Activated CD4-positive, alpha-beta memory T cell treated with anti-CD3 and anti-CD28 coated beads for 36 hours (primary cell): ENCODE measurements at regions not wholly inside any gene's neighbourhood (a gene's known extent, or its start where the extent isn't known, plus 50 kb on each side); places are given as distances from the start of the nearest gene placed in this dataset.

Experiments used
- CTCF ChIA-PET: fragments of 350-600 bp; sonication (Branson Sonifier 250); formaldehyde crosslinking; loops from one replicate; lab custom pipeline; 2021; ENCODE audit warnings: antibody characterized with exemption, inconsistent platforms; lab: Charles Lee
- POLR2A ChIA-PET: fragments of 350-600 bp; sonication (Branson Sonifier 250); formaldehyde crosslinking; loops from one replicate; lab custom pipeline; 2021; ENCODE audit warnings: antibody characterized with exemption; lab: Charles Lee
- DNase-seq: peaks from one replicate; pipeline ENCODE4 v3.0.0-alpha.2; 2020
- H3K27ac Mint-ChIP-seq: one replicate; pipeline ENCODE4 v1.8.0; 2021; ENCODE audit warnings: mixed read lengths
- H3K27me3 Mint-ChIP-seq: one replicate; pipeline ENCODE4 v1.8.0; 2021; ENCODE audit warnings: mixed read lengths
- H3K36me3 Mint-ChIP-seq: one replicate; pipeline ENCODE4 v1.8.0; 2021; ENCODE audit warnings: mixed read lengths
- H3K4me1 Mint-ChIP-seq: one replicate; pipeline ENCODE4 v1.8.0; 2021; ENCODE audit warnings: low read depth, mixed read lengths
- H3K4me3 Mint-ChIP-seq: one replicate; pipeline ENCODE4 v1.8.0; 2021; ENCODE audit warnings: mild to moderate bottlenecking, mixed read lengths
- H3K9me3 Mint-ChIP-seq: one replicate; pipeline ENCODE4 v1.8.0; 2021; ENCODE audit warnings: mixed read lengths
- intact Hi-C: fragments of 100-400 bp; cut with micrococcal nuclease; formaldehyde crosslinking; loops from one replicate; pipeline ENCODE4 v1.15.1; 2023

- H3K36me3 Mint-ChIP-seq = peaks cover 20% of the 10 kb centered on the region
- intact Hi-C loops = no loop called here
- H3K9me3 Mint-ChIP-seq = peaks cover 7% of the 10 kb centered on the region
- DNase-seq = no peak
- ChIA-PET POLR2A (interaction anchor here (1.0 kb wide), 1 partner anchor 17 kb away, joined by 3 read pairs; no protein-coding TSS in a partner anchor), CTCF (interaction anchor here (0.6 kb wide), 1 partner anchor 1248 kb away, joined by 3 read pairs; no protein-coding TSS in a partner anchor)
- peaks cover 50% of the 10 kb centered on the region for H3K4me1 Mint-ChIP-seq
- H3K27me3 Mint-ChIP-seq = peaks cover 1% of the 10 kb centered on the region
- H3K27ac Mint-ChIP-seq = peak overlapping the region; percentile 76
- H3K4me3 Mint-ChIP-seq = no peak overlapping the region
These were observed 527.4 kb downstream of the RNF144A start for GRCh38 chr2:7444626-7445025.

DNA sequence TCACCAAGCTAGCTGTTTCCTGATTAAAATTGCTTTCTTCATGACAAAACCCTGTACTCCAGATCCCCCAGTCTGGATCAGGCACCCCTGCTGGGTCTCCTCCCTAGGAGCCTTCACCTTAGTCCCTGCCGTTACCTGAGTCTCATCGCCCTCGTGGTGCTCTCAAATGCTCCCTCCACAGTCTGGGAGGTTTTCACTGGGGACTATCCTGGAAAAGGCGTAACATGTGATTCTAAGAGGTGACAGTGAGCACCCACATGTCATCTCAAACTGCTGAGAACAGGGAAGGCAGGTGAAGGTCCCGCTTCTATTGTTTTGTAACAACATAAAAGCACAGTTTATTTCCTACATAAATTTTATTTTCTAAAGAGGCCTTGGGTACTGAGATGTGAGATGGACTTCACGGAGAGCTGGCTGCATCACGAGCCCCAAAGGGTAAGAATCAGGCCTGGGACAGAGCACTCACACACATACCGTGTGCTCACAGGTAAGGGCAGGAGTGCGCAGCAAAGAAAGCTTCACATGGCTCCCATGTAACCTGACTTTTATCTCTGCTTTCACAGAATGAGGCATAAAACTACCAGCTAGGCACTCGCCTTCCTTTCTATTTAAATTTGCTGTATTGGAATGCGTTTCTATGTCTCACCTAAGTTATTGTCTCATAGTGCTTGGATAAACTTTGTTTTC, 531.5 kb downstream of the RNF144A start:
- DNase-seq = no peak
- ChIA-PET POLR2A (no interaction called here), CTCF (no interaction called here)
- intact Hi-C loops = no loop called here
- Mint-ChIP-seq H3K4me3 (no peak overlapping the region), H3K4me1 (peaks cover 64% of the 10 kb centered on the region), H3K27ac (peak overlapping the region; percentile 89), H3K27me3 (no peaks in the 10 kb centered on the region), H3K9me3 (no peaks in the 10 kb centered on the region), H3K36me3 (peaks cover 5% of the 10 kb centered on the region)

DNA sequence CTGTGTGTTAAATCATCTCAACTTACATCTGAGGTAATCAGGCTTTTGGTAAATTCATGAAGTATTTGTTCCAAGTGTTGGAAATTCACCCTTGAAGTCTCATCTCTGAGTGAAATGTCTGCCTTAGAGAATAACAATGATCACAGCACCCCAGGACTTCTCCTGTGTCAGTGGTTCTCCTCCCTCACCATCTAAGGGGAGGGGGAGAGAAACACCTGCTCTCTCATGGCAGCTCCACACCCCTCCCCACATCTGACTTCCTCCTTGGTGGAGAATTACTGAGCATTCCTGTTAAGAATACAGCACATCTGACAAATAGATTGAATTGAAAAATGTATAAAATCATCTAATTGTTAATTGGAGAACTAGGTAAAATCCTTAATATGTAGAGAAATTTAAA, 532.1 kb downstream of the RNF144A start:
- CTCF ChIA-PET = no interaction called here
- Mint-ChIP-seq H3K9me3 (no peaks in the 10 kb centered on the region), H3K27me3 (no peaks in the 10 kb centered on the region), H3K4me3 (no peak overlapping the region), H3K36me3 (peaks cover 5% of the 10 kb centered on the region), H3K27ac (peak overlapping the region; percentile 89), H3K4me1 (peaks cover 65% of the 10 kb centered on the region)
- intact Hi-C loops = no loop called here
- DNase-seq = no peak
- POLR2A ChIA-PET = interaction anchor here (1.5 kb wide), 1 partner anchor 14 kb away, joined by 3 read pairs; no protein-coding TSS in a partner anchor

DNA sequence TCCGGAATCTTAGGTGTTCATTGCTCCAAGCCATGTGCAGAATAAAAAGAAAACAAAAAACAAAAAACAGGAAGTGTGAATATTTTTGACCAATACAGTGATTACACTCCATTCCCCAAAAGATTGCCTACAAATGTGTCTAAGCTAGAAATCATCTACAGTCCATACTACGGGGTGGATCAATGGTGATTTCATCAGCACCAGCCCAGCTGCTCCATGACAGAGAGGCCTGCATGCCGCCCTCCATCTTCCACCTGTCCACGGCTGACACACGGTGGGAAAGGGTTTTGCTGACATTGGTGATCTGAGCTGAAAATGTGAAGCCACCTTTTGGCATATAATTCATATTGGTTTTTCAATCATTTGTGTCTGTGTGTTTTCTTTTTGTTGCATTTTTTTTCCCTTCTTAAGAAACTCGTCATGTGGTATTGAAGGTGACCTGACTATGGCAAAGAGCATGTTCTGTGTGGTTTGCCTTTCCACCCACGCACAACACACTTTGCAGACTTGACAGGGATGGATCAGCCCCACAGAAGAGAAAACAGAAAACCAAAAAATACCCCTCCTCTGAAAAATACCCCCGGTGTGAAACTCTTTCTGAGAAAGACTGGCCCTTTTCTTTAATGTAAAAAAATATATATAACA, 533.1 kb downstream of the RNF144A start:
- Mint-ChIP-seq H3K4me1 (peaks cover 68% of the 10 kb centered on the region), H3K36me3 (peaks cover 5% of the 10 kb centered on the region), H3K9me3 (no peaks in the 10 kb centered on the region), H3K27ac (peak overlapping the region; percentile 89), H3K27me3 (no peaks in the 10 kb centered on the region), H3K4me3 (peak overlapping the region; percentile 47)
- intact Hi-C loops = loop anchor here (1.0 to 5.0 kb wide), 6 partner anchors 13 to 543 kb away; no protein-coding TSS in a partner anchor
- peak; percentile 84 for DNase-seq
- ChIA-PET CTCF (interaction anchor here (1.1 to 1.8 kb wide), 4 partner anchors 10 to 222 kb away, joined by 3 to 6 read pairs (median 6); no protein-coding TSS in a partner anchor), POLR2A (interaction anchor here (0.7 to 2.5 kb wide), 11 partner anchors 12 to 1234 kb away, joined by 3 to 12 read pairs (median 4); no protein-coding TSS in a partner anchor)

GRCh38 chr2:7450833-7451190, 533.6 kb downstream of the RNF144A start:
- Mint-ChIP-seq H3K9me3 (no peaks in the 10 kb centered on the region), H3K36me3 (peaks cover 2% of the 10 kb centered on the region), H3K4me1 (peaks cover 63% of the 10 kb centered on the region), H3K4me3 (no peak overlapping the region), H3K27ac (peak overlapping the region; percentile 89), H3K27me3 (no peaks in the 10 kb centered on the region)
- CTCF ChIA-PET = interaction anchor here (0.8 to 1.8 kb wide), 5 partner anchors 11 to 246 kb away, joined by 3 to 6 read pairs (median 5); no protein-coding TSS in a partner anchor
- POLR2A ChIA-PET = interaction anchor here (0.8 to 2.5 kb wide), 9 partner anchors 13 to 1233 kb away, joined by 3 to 12 read pairs (median 4); no protein-coding TSS in a partner anchor
- intact Hi-C loops = loop anchor here (1.0 to 5.0 kb wide), 6 partner anchors 14 to 544 kb away; no protein-coding TSS in a partner anchor
- peak; percentile 66 for DNase-seq

DNA sequence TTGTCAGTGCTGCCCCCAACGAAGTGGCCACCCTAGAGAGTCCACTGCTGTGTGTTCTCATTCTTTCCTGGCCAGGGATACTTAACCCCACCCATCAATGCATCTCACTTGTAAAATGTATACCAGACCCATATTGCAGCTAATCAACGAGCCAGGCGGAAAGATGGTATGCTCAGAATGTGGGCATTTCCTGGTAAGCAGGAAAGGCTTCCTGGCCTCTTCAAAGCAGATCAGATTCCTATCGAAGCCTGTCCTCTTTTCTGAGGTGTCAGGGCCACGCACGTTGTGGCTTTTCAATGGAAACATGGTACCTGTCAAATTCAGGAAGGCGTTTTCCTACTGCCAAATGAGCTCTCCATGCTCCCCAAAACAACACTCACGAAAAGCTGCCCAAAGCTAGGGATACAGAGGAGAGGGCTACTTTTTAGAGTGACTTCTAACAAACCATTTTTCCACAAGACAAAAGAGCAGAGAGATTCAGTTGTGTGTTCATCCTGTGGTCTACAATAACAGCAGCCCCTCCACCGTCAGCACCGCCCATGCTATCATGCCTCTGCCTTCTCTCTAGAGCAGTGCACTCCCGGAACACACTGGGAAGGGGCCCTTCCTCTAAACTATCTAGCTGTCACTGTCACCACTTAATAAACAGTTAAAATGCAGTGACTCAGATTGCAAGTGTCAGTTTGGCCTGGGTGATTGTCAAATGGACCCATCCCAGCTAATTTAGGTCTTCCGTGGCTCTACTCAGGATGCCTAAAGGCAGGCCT, 535.1 kb downstream of the RNF144A start:
- DNase-seq = peak; percentile 52
- no peaks in the 10 kb centered on the region for H3K9me3 Mint-ChIP-seq
- intact Hi-C loops = loop anchor here (5.0 kb wide), 2 partner anchors 135 to 545 kb away; no protein-coding TSS in a partner anchor

DNA sequence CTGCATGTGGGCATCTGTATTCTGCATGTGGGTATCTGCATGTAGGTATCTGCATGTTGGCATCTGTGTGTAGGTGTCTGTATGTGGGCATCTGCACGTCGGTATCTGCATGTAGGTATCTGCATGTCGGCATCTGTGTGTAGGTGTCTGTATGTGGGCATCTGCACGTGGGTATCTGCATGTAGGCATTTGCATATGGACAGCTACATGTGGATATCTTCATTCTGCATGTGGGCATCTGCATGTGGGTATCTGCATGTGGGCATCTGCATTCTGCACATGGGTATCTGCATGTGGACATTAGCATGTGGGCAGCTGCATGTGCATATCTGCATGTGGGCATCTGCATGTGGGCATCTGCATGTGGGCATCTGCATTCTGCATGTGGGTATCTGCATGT, 537.4 kb downstream of the RNF144A start:
- ChIA-PET CTCF (no interaction called here), POLR2A (no interaction called here)
- Mint-ChIP-seq H3K9me3 (no peaks in the 10 kb centered on the region), H3K36me3 (no peaks in the 10 kb centered on the region), H3K27ac (no peak overlapping the region), H3K4me3 (no peak overlapping the region), H3K4me1 (peaks cover 52% of the 10 kb centered on the region), H3K27me3 (no peaks in the 10 kb centered on the region)
- intact Hi-C loops = loop anchor here (5.0 kb wide), 2 partner anchors 133 to 547 kb away; no protein-coding TSS in a partner anchor
- DNase-seq = no peak

More for the DNA sequence above, 535.1 kb downstream of the RNF144A start:
- H3K27ac Mint-ChIP-seq = peak overlapping the region; percentile 89
- peaks cover 63% of the 10 kb centered on the region for H3K4me1 Mint-ChIP-seq
- ChIA-PET POLR2A (interaction anchor here (1.4 to 2.5 kb wide), 4 partner anchors 14 to 274 kb away, joined by 3 to 12 read pairs (median 5); no protein-coding TSS in a partner anchor), CTCF (interaction anchor here (1.0 kb wide), 1 partner anchor 24 kb away, joined by 4 read pairs; no protein-coding TSS in a partner anchor)
- no peaks in the 10 kb centered on the region for H3K36me3 Mint-ChIP-seq
- no peaks in the 10 kb centered on the region for H3K27me3 Mint-ChIP-seq
- H3K4me3 Mint-ChIP-seq = no peak overlapping the region

- H3K27me3 Mint-ChIP-seq = no peaks in the 10 kb centered on the region
- intact Hi-C loops = no loop called here
- DNase-seq = no peak
- POLR2A ChIA-PET = no interaction called here
- H3K9me3 Mint-ChIP-seq = no peaks in the 10 kb centered on the region
- no peaks in the 10 kb centered on the region for H3K36me3 Mint-ChIP-seq
- H3K4me3 Mint-ChIP-seq = no peak overlapping the region
- H3K27ac Mint-ChIP-seq = no peak overlapping the region
- peaks cover 32% of the 10 kb centered on the region for H3K4me1 Mint-ChIP-seq
- CTCF ChIA-PET = no interaction called here
These were observed 539.5 kb downstream of the RNF144A start for GRCh38 chr2:7456762-7457161.

- Mint-ChIP-seq H3K4me1 (peaks cover 19% of the 10 kb centered on the region), H3K27ac (no peak overlapping the region), H3K36me3 (no peaks in the 10 kb centered on the region), H3K9me3 (no peaks in the 10 kb centered on the region), H3K4me3 (no peak overlapping the region), H3K27me3 (no peaks in the 10 kb centered on the region)
- CTCF ChIA-PET = no interaction called here
- POLR2A ChIA-PET = no interaction called here
- no peak for DNase-seq
- intact Hi-C loops = no loop called here
These were observed 540.9 kb downstream of the RNF144A start for GRCh38 chr2:7458066-7458465.

- DNase-seq = peak; percentile 75
- no peaks in the 10 kb centered on the region for H3K36me3 Mint-ChIP-seq
- peak overlapping the region; percentile 95 for H3K27ac Mint-ChIP-seq
- no peaks in the 10 kb centered on the region for H3K9me3 Mint-ChIP-seq
- H3K4me1 Mint-ChIP-seq = peaks cover 41% of the 10 kb centered on the region
- intact Hi-C loops = loop anchor here (1.0 to 5.0 kb wide), 4 partner anchors 18 to 99 kb away; no protein-coding TSS in a partner anchor
- peaks cover 7% of the 10 kb centered on the region for H3K27me3 Mint-ChIP-seq
- ChIA-PET CTCF (interaction anchor here (0.8 to 1.3 kb wide), 3 partner anchors 40 to 442 kb away, joined by 3 to 4 read pairs (median 3); no protein-coding TSS in a partner anchor), POLR2A (interaction anchor here (0.9 kb wide), 1 partner anchor 22 kb away, joined by 4 read pairs; no protein-coding TSS in a partner anchor)
- H3K4me3 Mint-ChIP-seq = peak overlapping the region; percentile 17
These were observed 550.7 kb downstream of the RNF144A start for GRCh38 chr2:7467782-7468447.

GRCh38 chr2:7468448-7468828, 551.2 kb downstream of the RNF144A start:
- no peak for DNase-seq
- POLR2A ChIA-PET = interaction anchor here (0.9 kb wide), 1 partner anchor 22 kb away, joined by 4 read pairs; no protein-coding TSS in a partner anchor
- Mint-ChIP-seq H3K4me3 (no peak overlapping the region), H3K27ac (peak overlapping the region; percentile 95), H3K9me3 (no peaks in the 10 kb centered on the region), H3K36me3 (no peaks in the 10 kb centered on the region), H3K4me1 (peaks cover 46% of the 10 kb centered on the region), H3K27me3 (peaks cover 8% of the 10 kb centered on the region)
- CTCF ChIA-PET = interaction anchor here (1.3 kb wide), 1 partner anchor 41 kb away, joined by 3 read pairs; no protein-coding TSS in a partner anchor
- intact Hi-C loops = loop anchor here (1.0 to 5.0 kb wide), 4 partner anchors 18 to 99 kb away; no protein-coding TSS in a partner anchor
